Fibroblast of villous mesenchyme (primary cell): ENCODE measurements at regions not wholly inside any gene's neighbourhood (a gene's known extent, or its start where the extent isn't known, plus 50 kb on each side); places are given as distances from the start of the nearest gene placed in this dataset.

Source experiments
- DNase-seq: peaks from one replicate; pipeline ENCODE4 v3.0.0-alpha.2; 2010; ENCODE audit warnings: low read depth
- H3K4me3 ChIP-seq: 2 replicates; pipeline ENCODE4 v1.5.1; 2011; ENCODE audit warnings: low read depth, mild to moderate bottlenecking, low read length
- TF ChIP-seq, protein P1 (sequence below): IDR thresholded peaks from 2 replicates; pipeline ENCODE4 v1.5.1; 2012; ENCODE audit warnings: low read depth, mild to moderate bottlenecking, low read length; ENCODE audit not compliant: insufficient read depth

GRCh38 chr5:2165615-2166305, 283.0 kb upstream of the IRX4 start:
- DNase-seq = no peak
- TF ChIP-seq, protein P1, sequence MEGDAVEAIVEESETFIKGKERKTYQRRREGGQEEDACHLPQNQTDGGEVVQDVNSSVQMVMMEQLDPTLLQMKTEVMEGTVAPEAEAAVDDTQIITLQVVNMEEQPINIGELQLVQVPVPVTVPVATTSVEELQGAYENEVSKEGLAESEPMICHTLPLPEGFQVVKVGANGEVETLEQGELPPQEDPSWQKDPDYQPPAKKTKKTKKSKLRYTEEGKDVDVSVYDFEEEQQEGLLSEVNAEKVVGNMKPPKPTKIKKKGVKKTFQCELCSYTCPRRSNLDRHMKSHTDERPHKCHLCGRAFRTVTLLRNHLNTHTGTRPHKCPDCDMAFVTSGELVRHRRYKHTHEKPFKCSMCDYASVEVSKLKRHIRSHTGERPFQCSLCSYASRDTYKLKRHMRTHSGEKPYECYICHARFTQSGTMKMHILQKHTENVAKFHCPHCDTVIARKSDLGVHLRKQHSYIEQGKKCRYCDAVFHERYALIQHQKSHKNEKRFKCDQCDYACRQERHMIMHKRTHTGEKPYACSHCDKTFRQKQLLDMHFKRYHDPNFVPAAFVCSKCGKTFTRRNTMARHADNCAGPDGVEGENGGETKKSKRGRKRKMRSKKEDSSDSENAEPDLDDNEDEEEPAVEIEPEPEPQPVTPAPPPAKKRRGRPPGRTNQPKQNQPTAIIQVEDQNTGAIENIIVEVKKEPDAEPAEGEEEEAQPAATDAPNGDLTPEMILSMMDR = no peak

DNA sequence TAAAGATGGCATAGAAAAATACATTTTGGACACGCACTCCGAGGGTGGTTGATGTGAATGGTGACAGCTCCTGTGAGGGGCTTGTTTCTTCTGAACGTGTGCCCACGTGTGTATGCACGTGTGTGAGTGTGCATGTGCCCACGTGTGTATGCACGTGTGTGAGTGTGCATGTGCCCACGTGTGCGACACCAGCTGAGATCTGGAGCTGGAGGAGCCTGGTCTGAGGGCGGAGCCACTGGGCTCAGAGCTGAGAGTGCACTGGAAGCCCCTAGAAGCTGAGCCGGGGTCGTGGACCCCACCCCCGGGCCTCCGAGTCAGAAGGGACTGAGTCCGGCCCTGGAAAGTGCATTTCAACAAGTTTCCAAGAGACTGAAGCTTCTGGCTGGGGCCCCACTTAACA, 282.5 kb upstream of the IRX4 start:
- DNase-seq = no peak
- TF ChIP-seq, protein P1 = no peak
- no peak overlapping the region for H3K4me3 ChIP-seq

More at GRCh38 chr5:2165615-2166305, 283.0 kb upstream of the IRX4 start:
- no peak overlapping the region for H3K4me3 ChIP-seq

DNA sequence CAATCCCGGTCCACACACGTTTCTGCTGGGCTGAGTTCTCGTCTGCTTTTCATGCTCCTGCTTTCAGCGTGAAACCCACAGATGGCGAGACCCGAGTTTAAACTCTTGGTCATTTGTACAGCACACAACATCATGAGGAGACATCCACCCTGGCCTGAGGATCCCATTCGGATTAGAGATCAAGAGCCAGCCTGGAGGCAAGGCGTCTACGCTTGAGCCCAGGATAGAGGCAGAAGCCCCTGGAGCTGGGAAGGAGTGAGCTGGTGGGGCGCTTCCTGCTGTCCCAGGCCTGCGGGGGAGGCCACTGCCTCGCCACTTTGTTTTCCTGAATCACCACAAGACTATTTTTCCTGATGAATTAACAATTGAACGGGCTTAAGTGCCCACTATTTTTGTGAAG, 281.9 kb upstream of the IRX4 start:
- TF ChIP-seq, protein P1 = no peak
- DNase-seq = no peak
- H3K4me3 ChIP-seq = no peak overlapping the region

- no peak overlapping the region for H3K4me3 ChIP-seq
- TF ChIP-seq, protein P1 = no peak
- no peak for DNase-seq
Measured at GRCh38 chr5:2163940-2164490, 281.3 kb upstream of the IRX4 start.

- TF ChIP-seq, protein P1 = no peak
- no peak overlapping the region for H3K4me3 ChIP-seq
- DNase-seq = no peak
Measured at GRCh38 chr5:2163060-2163856, 280.5 kb upstream of the IRX4 start.

- TF ChIP-seq, protein P1 = no peak
- H3K4me3 ChIP-seq = no peak overlapping the region
- DNase-seq = no peak
Measured at GRCh38 chr5:2160811-2161210, 278.1 kb upstream of the IRX4 start.
